ENCODE measurements at regions not wholly inside any gene's neighbourhood (a gene's known extent, or its start where the extent isn't known, plus 50 kb on each side); places are given as distances from the start of the nearest gene placed in this dataset.

- H3K4ac ChIP-seq (ENCODE audit: low read depth, low read length) = no peak overlapping the region
- H4K20me1 ChIP-seq (ENCODE audit: control insufficient read depth, insufficient read depth, insufficient read length) = no peaks in the 10 kb centered on the region
- H3K4me2 ChIP-seq (ENCODE audit: insufficient read depth, insufficient read length, low read length) = no peak overlapping the region
- no peaks in the 10 kb centered on the region for H3K79me1 ChIP-seq (ENCODE audit: insufficient read depth, low read depth, low read length, poor library complexity, severe bottlenecking)
- no peak overlapping the region for H2AK5ac ChIP-seq (ENCODE audit: insufficient read length, low read length)
- H3K18ac ChIP-seq (ENCODE audit: insufficient read length, low read depth, low read length) = no peak overlapping the region
- no peak overlapping the region for H3K14ac ChIP-seq (ENCODE audit: insufficient read depth, low read length)
- no peak for DNase-seq
- H3K79me2 ChIP-seq (ENCODE audit: insufficient read depth, low read length) = no peaks in the 10 kb centered on the region
- no peak overlapping the region for H3K27ac ChIP-seq (ENCODE audit: insufficient read length, low read depth, low read length)
- H4K91ac ChIP-seq (ENCODE audit: insufficient read length, low read depth, low read length) = no peak overlapping the region
- no peaks in the 10 kb centered on the region; a peak in 1 of 5 replicates for H3K9me3 Mint-ChIP-seq
- no peak overlapping the region for H4K5ac ChIP-seq (ENCODE audit: insufficient read length, low read depth, low read length)
- H2BK20ac ChIP-seq (ENCODE audit: low read depth, low read length, poor library complexity, severe bottlenecking) = no peak overlapping the region
- no peak overlapping the region for H3T11ph ChIP-seq (ENCODE audit: low read length)
- no peak overlapping the region for H4K8ac ChIP-seq (replicated peaks; ENCODE audit: insufficient read length, low read depth, low read length)
- H2BK120ac ChIP-seq (ENCODE audit: low read depth, low read length, poor library complexity, severe bottlenecking) = no peak overlapping the region
- no peak overlapping the region for H2AFZ ChIP-seq (ENCODE audit: low read length)
- no peaks in the 10 kb centered on the region for H3K4me1 ChIP-seq (ENCODE audit: insufficient read depth, low read length)
- no peak overlapping the region for H3K56ac ChIP-seq (ENCODE audit: insufficient read length, low read depth, low read length)
- H3K23ac ChIP-seq (ENCODE audit: insufficient read length, low read depth, low read length) = no peak overlapping the region
- no peak overlapping the region for H2BK15ac ChIP-seq (ENCODE audit: low read depth, low read length)
- H3K27me3 Mint-ChIP-seq (ENCODE audit: low read depth) = peaks cover 5% of the 10 kb centered on the region
- H3K9me3 ChIP-seq (ENCODE audit: control insufficient read depth, low read depth, low read length) = no peaks in the 10 kb centered on the region
- H2BK12ac ChIP-seq (ENCODE audit: insufficient read length, low read depth, low read length) = no peak overlapping the region
- no CpG with 5 or more reads among the region's 15 CpGs for WGBS (ENCODE audit: extremely low coverage, insufficient read length, low lambda C conversion rate)
- peaks cover 0 to 2% of the 10 kb centered on the region in 2 experiments; a peak in 1 of 4 replicates for H3K4me1 Mint-ChIP-seq
- no peak overlapping the region for H3K4me3 Mint-ChIP-seq
- H3K27ac Mint-ChIP-seq = no peak overlapping the region
- TF ChIP-seq, protein P1, sequence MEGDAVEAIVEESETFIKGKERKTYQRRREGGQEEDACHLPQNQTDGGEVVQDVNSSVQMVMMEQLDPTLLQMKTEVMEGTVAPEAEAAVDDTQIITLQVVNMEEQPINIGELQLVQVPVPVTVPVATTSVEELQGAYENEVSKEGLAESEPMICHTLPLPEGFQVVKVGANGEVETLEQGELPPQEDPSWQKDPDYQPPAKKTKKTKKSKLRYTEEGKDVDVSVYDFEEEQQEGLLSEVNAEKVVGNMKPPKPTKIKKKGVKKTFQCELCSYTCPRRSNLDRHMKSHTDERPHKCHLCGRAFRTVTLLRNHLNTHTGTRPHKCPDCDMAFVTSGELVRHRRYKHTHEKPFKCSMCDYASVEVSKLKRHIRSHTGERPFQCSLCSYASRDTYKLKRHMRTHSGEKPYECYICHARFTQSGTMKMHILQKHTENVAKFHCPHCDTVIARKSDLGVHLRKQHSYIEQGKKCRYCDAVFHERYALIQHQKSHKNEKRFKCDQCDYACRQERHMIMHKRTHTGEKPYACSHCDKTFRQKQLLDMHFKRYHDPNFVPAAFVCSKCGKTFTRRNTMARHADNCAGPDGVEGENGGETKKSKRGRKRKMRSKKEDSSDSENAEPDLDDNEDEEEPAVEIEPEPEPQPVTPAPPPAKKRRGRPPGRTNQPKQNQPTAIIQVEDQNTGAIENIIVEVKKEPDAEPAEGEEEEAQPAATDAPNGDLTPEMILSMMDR (conservative IDR thresholded peaks at IDR 0.05) = no peak
- H2BK5ac ChIP-seq (ENCODE audit: insufficient read length, low read length) = no peak overlapping the region
- no peaks in the 10 kb centered on the region for H3K23me2 ChIP-seq (ENCODE audit: insufficient read length, low read depth, low read length, poor library complexity, severe bottlenecking)
- no peaks in the 10 kb centered on the region for H3K36me3 Mint-ChIP-seq (ENCODE audit: insufficient read depth in 1 of 3, low read depth in 3 of 3)
- H3K9ac ChIP-seq (ENCODE audit: extremely low read depth, insufficient read length, low read length) = no peak overlapping the region
- no peaks in the 10 kb centered on the region for H3K27me3 ChIP-seq (ENCODE audit: insufficient read depth, low read length)
Observed at GRCh38 chr10:130834573-130834972, 476.9 kb downstream of the TCERG1L start.

Data from H9 (cell line).